CD4-positive, CD25-positive, alpha-beta regulatory T cell (primary cell): ENCODE measurements at regions not wholly inside any gene's neighbourhood (a gene's known extent, or its start where the extent isn't known, plus 50 kb on each side); places are given as distances from the start of the nearest gene placed in this dataset.

Experiments
- ATAC-seq, 2 donors: fragments of 150-1000 bp; cut with Tn5 transposase; one replicate each; pipeline ENCODE4 v1.10.0; 2021; ENCODE audit warnings: low read depth in 2 of 2, moderate number of reproducible peaks in 2 of 2, moderate library complexity in 1 of 2
- DNase-seq, 3 donors: peaks; one replicate each; pipeline versions ENCODE4 v3.0.0 to v3.0.0-alpha.2; 2012 to 2022; ENCODE audit warnings: mixed read lengths in 1 of 3
- H3K27ac ChIP-seq: one replicate; pipeline ENCODE4 v1.7.0; 2013; ENCODE audit warnings: mild to moderate bottlenecking, low read length; ENCODE audit not compliant: insufficient read depth, poor library complexity, severe bottlenecking
- H3K27me3 ChIP-seq: one replicate; pipeline ENCODE4 v1.7.0; 2013; ENCODE audit warnings: low read length; ENCODE audit not compliant: control insufficient read depth, insufficient read depth
- H3K36me3 ChIP-seq: one replicate; pipeline ENCODE4 v1.7.0; 2013; ENCODE audit warnings: mild to moderate bottlenecking, low read length, moderate library complexity; ENCODE audit not compliant: control insufficient read depth, insufficient read depth
- H3K4me1 ChIP-seq: 2 replicates; pipeline ENCODE4 v1.7.0; 2013; ENCODE audit warnings: mild to moderate bottlenecking, low read length; ENCODE audit not compliant: insufficient read depth, control insufficient read depth, poor library complexity, severe bottlenecking
- H3K4me3 ChIP-seq: one replicate; pipeline ENCODE4 v1.7.0; 2013; ENCODE audit warnings: low read depth, mild to moderate bottlenecking, low read length, moderate library complexity
- H3K9me3 ChIP-seq, 2 experiments: 1 replicate in 1 of 2; 2 replicates in 1 of 2; pipeline ENCODE4 v1.7.0; 2013; ENCODE audit warnings: low read length in 2 of 2, mild to moderate bottlenecking in 1 of 2, moderate library complexity in 1 of 2; ENCODE audit not compliant: control insufficient read depth in 2 of 2
- H3K27ac Mint-ChIP-seq, 3 donors: one replicate each; pipeline ENCODE4 v1.8.0; 2020 to 2022; ENCODE audit warnings: mild to moderate bottlenecking in 3 of 3, mixed read lengths in 3 of 3, moderate library complexity in 2 of 3
- H3K27me3 Mint-ChIP-seq: one replicate; pipeline ENCODE4 v1.8.0; 2022; ENCODE audit warnings: mild to moderate bottlenecking, mixed read lengths
- H3K36me3 Mint-ChIP-seq: one replicate; pipeline ENCODE4 v1.8.0; 2020; ENCODE audit warnings: mixed read lengths
- H3K4me1 Mint-ChIP-seq, 4 donors: one replicate each; pipeline ENCODE4 v1.8.0; 2020 to 2022; ENCODE audit warnings: mixed read lengths in 4 of 4, mild to moderate bottlenecking in 1 of 4
- H3K4me3 Mint-ChIP-seq, 4 donors: one replicate each; pipeline ENCODE4 v1.8.0; 2020 to 2022; ENCODE audit warnings: mild to moderate bottlenecking in 4 of 4, mixed read lengths in 4 of 4, moderate library complexity in 3 of 4
- H3K9me3 Mint-ChIP-seq, 7 donors: one replicate each; pipeline ENCODE4 v1.8.0; 2020 to 2022; ENCODE audit warnings: mixed read lengths in 7 of 7, mild to moderate bottlenecking in 3 of 7, moderate library complexity in 2 of 7

GRCh38 chr16:62926121-62926801, 890.0 kb upstream of the CDH8 start:
- Histone ChIP-seq H3K36me3 (no peaks in the 10 kb centered on the region), H3K4me3 (no peak overlapping the region), H3K27me3 (no peaks in the 10 kb centered on the region), H3K9me3 (peaks cover 9 to 11% of the 10 kb centered on the region in 2 experiments), H3K27ac (no peak overlapping the region), H3K4me1 (no peaks in the 10 kb centered on the region)
- H3K9me3 Mint-ChIP-seq = peaks cover 4 to 55% (median 19%) of the 10 kb centered on the region in 7 donors
- H3K4me3 Mint-ChIP-seq = no peak overlapping the region
- no peaks in the 10 kb centered on the region for H3K27me3 Mint-ChIP-seq
- no peak overlapping the region for H3K27ac Mint-ChIP-seq
- H3K36me3 Mint-ChIP-seq = no peaks in the 10 kb centered on the region
- H3K4me1 Mint-ChIP-seq = no peaks in the 10 kb centered on the region
- DNase-seq (no peak), ATAC-seq (no peak)

GRCh38 chr16:62921904-62922303, 885.7 kb upstream of the CDH8 start:
- Histone ChIP-seq H3K4me3 (no peak overlapping the region), H3K9me3 (peaks cover 0 to 7% of the 10 kb centered on the region in 2 experiments), H3K4me1 (no peaks in the 10 kb centered on the region), H3K27me3 (no peaks in the 10 kb centered on the region), H3K27ac (no peak overlapping the region), H3K36me3 (no peaks in the 10 kb centered on the region)
- Mint-ChIP-seq H3K27me3 (no peaks in the 10 kb centered on the region), H3K36me3 (no peaks in the 10 kb centered on the region), H3K27ac (no peak overlapping the region), H3K4me3 (no peak overlapping the region), H3K9me3 (peaks cover 3 to 47% (median 11%) of the 10 kb centered on the region in 7 donors), H3K4me1 (no peaks in the 10 kb centered on the region)
- ATAC-seq (no peak), DNase-seq (no peak)

GRCh38 chr16:62913924-62914323, 877.7 kb upstream of the CDH8 start:
- no peak for DNase-seq
- no peak for ATAC-seq
- H3K9me3 ChIP-seq = peaks cover 4 to 8% of the 10 kb centered on the region in 2 experiments
- H3K36me3 ChIP-seq = no peaks in the 10 kb centered on the region
- no peaks in the 10 kb centered on the region for H3K4me1 ChIP-seq
- Mint-ChIP-seq H3K36me3 (no peaks in the 10 kb centered on the region), H3K4me3 (no peak overlapping the region), H3K27ac (no peak overlapping the region), H3K27me3 (no peaks in the 10 kb centered on the region), H3K9me3 (peaks cover 0 to 28% (median 5%) of the 10 kb centered on the region in 7 donors), H3K4me1 (no peaks in the 10 kb centered on the region)
- H3K27ac ChIP-seq = no peak overlapping the region
- no peak overlapping the region for H3K4me3 ChIP-seq
- no peaks in the 10 kb centered on the region for H3K27me3 ChIP-seq

GRCh38 chr16:62913333-62913732, 877.1 kb upstream of the CDH8 start:
- Mint-ChIP-seq H3K27me3 (no peaks in the 10 kb centered on the region), H3K36me3 (no peaks in the 10 kb centered on the region), H3K27ac (no peak overlapping the region), H3K9me3 (peaks cover 0 to 31% (median 5%) of the 10 kb centered on the region in 7 donors), H3K4me1 (no peaks in the 10 kb centered on the region), H3K4me3 (no peak overlapping the region)
- ATAC-seq = no peak
- H3K36me3 ChIP-seq = no peaks in the 10 kb centered on the region
- no peaks in the 10 kb centered on the region for H3K4me1 ChIP-seq
- peaks cover 4 to 8% of the 10 kb centered on the region in 2 experiments for H3K9me3 ChIP-seq
- H3K4me3 ChIP-seq = no peak overlapping the region
- no peaks in the 10 kb centered on the region for H3K27me3 ChIP-seq
- no peak for DNase-seq
- no peak overlapping the region for H3K27ac ChIP-seq

GRCh38 chr16:62909597-62909996, 873.4 kb upstream of the CDH8 start:
- Histone ChIP-seq H3K4me3 (no peak overlapping the region), H3K27ac (no peak overlapping the region), H3K4me1 (no peaks in the 10 kb centered on the region), H3K27me3 (no peaks in the 10 kb centered on the region), H3K9me3 (peaks cover 2 to 15% of the 10 kb centered on the region in 2 experiments), H3K36me3 (no peaks in the 10 kb centered on the region)
- Mint-ChIP-seq H3K4me3 (no peak overlapping the region), H3K9me3 (peaks cover 2 to 25% (median 6%) of the 10 kb centered on the region in 7 donors), H3K27me3 (no peaks in the 10 kb centered on the region), H3K4me1 (no peaks in the 10 kb centered on the region), H3K36me3 (no peaks in the 10 kb centered on the region), H3K27ac (no peak overlapping the region)
- ATAC-seq (no peak), DNase-seq (no peak)

- peaks cover 4 to 7% of the 10 kb centered on the region in 2 experiments for H3K9me3 ChIP-seq
- no peak overlapping the region for H3K27ac ChIP-seq
- Mint-ChIP-seq H3K4me1 (no peaks in the 10 kb centered on the region), H3K27ac (no peak overlapping the region), H3K36me3 (no peaks in the 10 kb centered on the region), H3K27me3 (no peaks in the 10 kb centered on the region), H3K4me3 (no peak overlapping the region), H3K9me3 (peaks cover 2 to 26% (median 5%) of the 10 kb centered on the region in 7 donors)
- ATAC-seq = no peak
- no peaks in the 10 kb centered on the region for H3K27me3 ChIP-seq
- no peak for DNase-seq
- no peak overlapping the region for H3K4me3 ChIP-seq
- no peaks in the 10 kb centered on the region for H3K4me1 ChIP-seq
- no peaks in the 10 kb centered on the region for H3K36me3 ChIP-seq
These were observed 871.3 kb upstream of the CDH8 start for GRCh38 chr16:62907562-62907961.

- no peak for DNase-seq
- no peak for ATAC-seq
- Histone ChIP-seq H3K4me3 (no peak overlapping the region), H3K4me1 (no peaks in the 10 kb centered on the region), H3K36me3 (no peaks in the 10 kb centered on the region), H3K27me3 (no peaks in the 10 kb centered on the region), H3K9me3 (peaks cover 4 to 7% of the 10 kb centered on the region in 2 experiments), H3K27ac (no peak overlapping the region)
- no peaks in the 10 kb centered on the region for H3K36me3 Mint-ChIP-seq
- no peak overlapping the region for H3K4me3 Mint-ChIP-seq
- no peak overlapping the region for H3K27ac Mint-ChIP-seq
- H3K9me3 Mint-ChIP-seq = peaks cover 0 to 26% (median 5%) of the 10 kb centered on the region in 7 donors
- H3K27me3 Mint-ChIP-seq = no peaks in the 10 kb centered on the region
- H3K4me1 Mint-ChIP-seq = no peaks in the 10 kb centered on the region
These were observed 867.8 kb upstream of the CDH8 start for GRCh38 chr16:62903961-62904502.

- H3K4me3 Mint-ChIP-seq = no peak overlapping the region
- Histone ChIP-seq H3K4me3 (no peak overlapping the region), H3K9me3 (peaks cover 0 to 4% of the 10 kb centered on the region in 2 experiments), H3K27me3 (no peaks in the 10 kb centered on the region), H3K4me1 (no peaks in the 10 kb centered on the region), H3K27ac (no peak overlapping the region), H3K36me3 (no peaks in the 10 kb centered on the region)
- peaks cover 7% of the 10 kb centered on the region for H3K36me3 Mint-ChIP-seq
- ATAC-seq (no peak), DNase-seq (no peak)
- H3K27ac Mint-ChIP-seq = no peak overlapping the region
- H3K27me3 Mint-ChIP-seq = no peaks in the 10 kb centered on the region
- no peaks in the 10 kb centered on the region for H3K4me1 Mint-ChIP-seq
- H3K9me3 Mint-ChIP-seq = peaks cover 0 to 33% (median 8%) of the 10 kb centered on the region in 7 donors
These were observed 863.5 kb upstream of the CDH8 start for GRCh38 chr16:62899737-62900136.
